GM13977 (cell line): ENCODE measurements at regions not wholly inside any gene's neighbourhood (a gene's known extent, or its start where the extent isn't known, plus 50 kb on each side); places are given as distances from the start of the nearest gene placed in this dataset.

Experiments used
- DNase-seq: peaks from one replicate; pipeline ENCODE4 v3.0.0; 2012; ENCODE audit warnings: low spot score
- in situ Hi-C: fragments of 300-500 bp; cut with MboI; formaldehyde crosslinking; loops from one replicate; pipeline ENCODE4 v1.12.0; 2022; ENCODE audit warnings: low sequenced_read_pairs, low pct_unique_long_range_greater_than_20kb, mixed read lengths, inconsistent platforms; ENCODE audit not compliant: unreplicated experiment
- TF ChIP-seq, protein P1 (sequence below): IDR thresholded peaks from 2 replicates; pipeline ENCODE4 v1.5.1; 2012; ENCODE audit warnings: mild to moderate bottlenecking, control low read depth; ENCODE audit not compliant: insufficient read depth; ENCODE audit errors: extremely low read depth, missing control alignments

GRCh38 chr1:30637183-30637980 lies 86.0 kb downstream of the MATN1 start:
- TF ChIP-seq, protein P1, sequence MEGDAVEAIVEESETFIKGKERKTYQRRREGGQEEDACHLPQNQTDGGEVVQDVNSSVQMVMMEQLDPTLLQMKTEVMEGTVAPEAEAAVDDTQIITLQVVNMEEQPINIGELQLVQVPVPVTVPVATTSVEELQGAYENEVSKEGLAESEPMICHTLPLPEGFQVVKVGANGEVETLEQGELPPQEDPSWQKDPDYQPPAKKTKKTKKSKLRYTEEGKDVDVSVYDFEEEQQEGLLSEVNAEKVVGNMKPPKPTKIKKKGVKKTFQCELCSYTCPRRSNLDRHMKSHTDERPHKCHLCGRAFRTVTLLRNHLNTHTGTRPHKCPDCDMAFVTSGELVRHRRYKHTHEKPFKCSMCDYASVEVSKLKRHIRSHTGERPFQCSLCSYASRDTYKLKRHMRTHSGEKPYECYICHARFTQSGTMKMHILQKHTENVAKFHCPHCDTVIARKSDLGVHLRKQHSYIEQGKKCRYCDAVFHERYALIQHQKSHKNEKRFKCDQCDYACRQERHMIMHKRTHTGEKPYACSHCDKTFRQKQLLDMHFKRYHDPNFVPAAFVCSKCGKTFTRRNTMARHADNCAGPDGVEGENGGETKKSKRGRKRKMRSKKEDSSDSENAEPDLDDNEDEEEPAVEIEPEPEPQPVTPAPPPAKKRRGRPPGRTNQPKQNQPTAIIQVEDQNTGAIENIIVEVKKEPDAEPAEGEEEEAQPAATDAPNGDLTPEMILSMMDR, result no peak
- no peak for DNase-seq
- in situ Hi-C loops, result no loop called here

GRCh38 chr1:30636621-30637020 lies 86.8 kb downstream of the MATN1 start:
- no peak for DNase-seq
- TF ChIP-seq, protein P1, result no peak
- in situ Hi-C loops, result no loop called here

DNA sequence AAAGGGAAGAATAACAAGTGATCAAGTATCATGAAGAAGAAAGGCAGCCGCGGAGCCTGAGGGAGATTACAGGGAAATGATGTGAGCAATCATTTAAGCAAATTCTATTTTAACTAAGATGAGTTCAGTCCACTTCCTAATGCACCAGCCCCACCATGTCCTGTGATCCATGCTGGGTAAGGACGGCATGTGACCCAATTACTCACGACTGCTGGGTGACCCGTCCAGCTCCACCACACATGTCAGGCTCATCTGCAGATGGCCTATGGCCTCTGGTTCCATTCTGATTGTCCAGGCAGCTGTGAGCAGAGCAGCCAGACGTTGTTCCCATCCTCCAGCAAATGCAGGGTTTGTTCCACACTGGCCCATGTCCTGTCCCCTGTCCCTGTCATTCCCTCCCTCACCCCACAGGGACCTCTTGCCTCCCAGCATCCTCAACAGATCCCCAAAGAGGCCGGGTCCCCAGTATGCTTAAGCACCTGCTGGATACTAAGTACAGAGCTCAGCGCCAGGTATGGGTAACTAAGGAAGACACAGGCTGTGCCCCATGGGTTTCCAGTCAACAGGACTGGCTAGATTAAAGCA lies 87.9 kb downstream of the MATN1 start:
- TF ChIP-seq, protein P1, result no peak
- in situ Hi-C loops, result no loop called here

GRCh38 chr1:30634507-30634906 lies 88.9 kb downstream of the MATN1 start:
- TF ChIP-seq, protein P1, result no peak
- in situ Hi-C loops, result no loop called here
- DNase-seq, result no peak

More for the DNA sequence above, 87.9 kb downstream of the MATN1 start:
- no peak for DNase-seq

- TF ChIP-seq, protein P1, result no peak
- in situ Hi-C loops, result no loop called here
- no peak for DNase-seq
Measured at GRCh38 chr1:30633294-30633693, 90.1 kb downstream of the MATN1 start.

GRCh38 chr1:30632481-30632880 lies 90.9 kb downstream of the MATN1 start:
- no peak for DNase-seq

More at GRCh38 chr1:30632481-30632880, 90.9 kb downstream of the MATN1 start:
- in situ Hi-C loops, result no loop called here
- TF ChIP-seq, protein P1, result no peak
